A549 (cell line): ENCODE measurements at regions not wholly inside any gene's neighbourhood (a gene's known extent, or its start where the extent isn't known, plus 50 kb on each side); places are given as distances from the start of the nearest gene placed in this dataset.

Experiments
- ATAC-seq, 2 experiments: fragments of 200-7000 bp in 1 of 2; fragments of >200 bp in 1 of 2; cut with Nextera tagmentation in 1 of 2; cut with Tn5 transposase in 1 of 2; 3 replicates each; pipeline versions ENCODE4 v1.8.0 to v1.9.1; 2018 to 2020; ENCODE audit warnings: mild to moderate bottlenecking in 1 of 2, moderate library complexity in 1 of 2
- CTCF ChIA-PET: fragments of 300-600 bp; sonication (Branson Sonifier 250); formaldehyde crosslinking; extraction: SDS; loops from one replicate; lab custom pipeline; 2021; ENCODE audit warnings: antibody characterized with exemption, inconsistent platforms; lab: Yijun Ruan, JAX
- POLR2A ChIA-PET: fragments of 350-600 bp; formaldehyde crosslinking; extraction: SDS; loops from one replicate; lab custom pipeline; 2021; ENCODE audit warnings: antibody characterized with exemption, inconsistent platforms; lab: Yijun Ruan, JAX
- DNase-seq, 2 experiments: peaks; one replicate each; pipeline versions ENCODE4 v3.0.0 to v3.0.0-alpha.2; 2011 to 2016; ENCODE audit warnings: low read depth in 1 of 2, low spot score in 1 of 2
- FAIRE-seq: peaks from 2 replicates; lab custom pipeline; 2011; peaks lifted over from hg19 to GRCh38; lab: Jason Lieb, UNC
- H3K27ac ChIP-seq, 2 experiments: fragments of >200 bp; sonication (Bioruptor Twin); formaldehyde crosslinking; 3 replicates each; pipeline ENCODE4 v1.5.1; 2016 to 2017
- H3K4me1 ChIP-seq: fragments of >200 bp; sonication (Bioruptor Twin); formaldehyde crosslinking; 3 replicates; pipeline ENCODE4 v1.6.1; 2016
- H3K4me2 ChIP-seq: fragments of >200 bp; sonication (Bioruptor Twin); formaldehyde crosslinking; 3 replicates; pipeline ENCODE4 v1.6.1; 2016
- H3K4me3 ChIP-seq: fragments of >200 bp; sonication (Bioruptor Twin); formaldehyde crosslinking; 3 replicates; pipeline ENCODE4 v1.5.1; 2016
- H3K9me3 ChIP-seq: fragments of >200 bp; sonication (Bioruptor Twin); formaldehyde crosslinking; 3 replicates; pipeline ENCODE4 v1.6.1; 2016
- BHLHE40 ChIP-seq: IDR thresholded peaks from 2 replicates; pipeline ENCODE4 v1.6.1; 2012; ENCODE audit warnings: low read depth, low read length, inconsistent platforms
- CHD4 ChIP-seq: fragments of 200-600 bp; sonication (generic); IDR thresholded peaks from 2 replicates; pipeline ENCODE4 v1.6.1; 2016; ENCODE audit warnings: antibody characterized with exemption, mild to moderate bottlenecking, borderline replicate concordance
- EHF ChIP-seq: fragments of 250-450 bp; sonication (Bioruptor Pico); IDR thresholded peaks from 2 replicates; pipeline ENCODE4 v1.5.0; 2020; ENCODE audit warnings: mild to moderate bottlenecking
- EHMT2 ChIP-seq: fragments of 200-600 bp; sonication (generic); IDR thresholded peaks from 2 replicates; pipeline ENCODE4 v1.6.1; 2016; ENCODE audit warnings: antibody characterized with exemption, low read depth, mild to moderate bottlenecking, moderate library complexity
- ESRRA ChIP-seq: fragments of 150-350 bp; IDR thresholded peaks from 2 replicates; pipeline ENCODE4 v1.6.1; 2014; ENCODE audit warnings: mild to moderate bottlenecking, low read length, borderline replicate concordance
- HES2 ChIP-seq: fragments of >200 bp; sonication (Bioruptor Twin); formaldehyde crosslinking; IDR thresholded peaks from 2 replicates; pipeline ENCODE4 v1.6.1; 2016
- HEYL ChIP-seq: fragments of 250-450 bp; sonication (Bioruptor Pico); IDR thresholded peaks from 2 replicates; pipeline ENCODE4 v1.8.0; 2021; ENCODE audit warnings: mild to moderate bottlenecking, moderate library complexity
- HOXA7 ChIP-seq: fragments of 250-450 bp; sonication (Bioruptor Pico); IDR thresholded peaks from 2 replicates; pipeline ENCODE4 v1.5.0; 2020; ENCODE audit warnings: mild to moderate bottlenecking, moderate library complexity
- HOXB5 ChIP-seq: fragments of 250-450 bp; sonication (Bioruptor Pico); IDR thresholded peaks from 2 replicates; pipeline ENCODE4 v1.5.0; 2020; ENCODE audit warnings: mild to moderate bottlenecking, moderate library complexity
- KDM5A ChIP-seq: fragments of 200-600 bp; sonication (generic); IDR thresholded peaks from 2 replicates; pipeline ENCODE4 v1.6.1; 2016; ENCODE audit warnings: antibody characterized with exemption, mild to moderate bottlenecking
- MYC ChIP-seq: IDR thresholded peaks from 2 replicates; pipeline ENCODE4 v1.6.1; 2012; ENCODE audit warnings: mild to moderate bottlenecking, inconsistent platforms, low read length, improper control_type of control experiment, borderline replicate concordance
- NFE2L2 ChIP-seq: fragments of 150-350 bp; conservative IDR thresholded peaks from 2 replicates; pipeline ENCODE4 v1.6.1; 2014; ENCODE audit warnings: low read length
- NPAS2 ChIP-seq: fragments of 250-450 bp; sonication (Bioruptor Pico); IDR thresholded peaks from 2 replicates; pipeline ENCODE4 v1.8.0; 2022; ENCODE audit warnings: mild to moderate bottlenecking, moderate library complexity, borderline replicate concordance
- RARB ChIP-seq: fragments of 250-450 bp; sonication (Bioruptor Pico); IDR thresholded peaks from 2 replicates; pipeline ENCODE4 v1.8.0; 2021; ENCODE audit warnings: mild to moderate bottlenecking, moderate library complexity
- RCOR1 ChIP-seq: fragments of 150-350 bp; IDR thresholded peaks from 2 replicates; pipeline ENCODE4 v1.6.1; 2014; ENCODE audit warnings: antibody characterized with exemption, low read length, low read depth
- REST ChIP-seq: fragments of 200-600 bp; sonication (generic); IDR thresholded peaks from 2 replicates; pipeline ENCODE4 v1.6.1; 2016; ENCODE audit warnings: antibody characterized with exemption, mild to moderate bottlenecking, moderate library complexity
- SREBF2 ChIP-seq: fragments of 450-650 bp; IDR thresholded peaks from 2 replicates; pipeline ENCODE4 v1.6.1; 2014; ENCODE audit warnings: mild to moderate bottlenecking, moderate library complexity
- TFCP2L1 ChIP-seq: fragments of 250-450 bp; sonication (Bioruptor Pico); IDR thresholded peaks from 2 replicates; pipeline ENCODE4 v1.5.0; 2021; ENCODE audit warnings: mild to moderate bottlenecking
- ZC3H11A ChIP-seq: fragments of 450-650 bp; IDR thresholded peaks from 2 replicates; pipeline ENCODE4 v1.6.1; 2014; ENCODE audit warnings: antibody characterized with exemption, mild to moderate bottlenecking
- ZSCAN20 ChIP-seq: fragments of 250-450 bp; sonication (Bioruptor Pico); IDR thresholded peaks from 2 replicates; pipeline ENCODE4 v1.8.0; 2022; ENCODE audit warnings: mild to moderate bottlenecking, moderate library complexity
- WGBS: methylation state at CpG from one replicate; pipeline ENCODE4 v1.1.6; 2017; ENCODE audit errors: missing lambda C conversion rate; 5-methylcytosine and 5-hydroxymethylcytosine counted together
- TF ChIP-seq, protein P1 (sequence below): IDR thresholded peaks from 2 replicates; pipeline ENCODE4 v1.6.1; 2012; ENCODE audit warnings: low read depth, borderline replicate concordance
- TF ChIP-seq, protein P2 (sequence below): IDR thresholded peaks from 2 replicates; pipeline ENCODE4 v1.6.1; 2012

GRCh38 chr7:20959281-20959680 lies 172.6 kb upstream of the SP8 start:
- FAIRE-seq (no peak), DNase-seq (no peak), ATAC-seq (no peak)
- Histone ChIP-seq H3K4me1 (no peaks in the 10 kb centered on the region), H3K4me3 (no peak overlapping the region), H3K9me3 (no peaks in the 10 kb centered on the region), H3K27ac (no peak overlapping the region), H3K4me2 (no peak overlapping the region)
- no peak for TF ChIP-seq HOXA7 (CRISPR knock-in tag)
- TF ChIP-seq RCOR1 = no peak
- TF ChIP-seq RARB (CRISPR knock-in tag) = no peak
- TF ChIP-seq BHLHE40 = no peak
- TF ChIP-seq TFCP2L1 = no peak
- TF ChIP-seq MYC = no peak
- TF ChIP-seq, protein P1, sequence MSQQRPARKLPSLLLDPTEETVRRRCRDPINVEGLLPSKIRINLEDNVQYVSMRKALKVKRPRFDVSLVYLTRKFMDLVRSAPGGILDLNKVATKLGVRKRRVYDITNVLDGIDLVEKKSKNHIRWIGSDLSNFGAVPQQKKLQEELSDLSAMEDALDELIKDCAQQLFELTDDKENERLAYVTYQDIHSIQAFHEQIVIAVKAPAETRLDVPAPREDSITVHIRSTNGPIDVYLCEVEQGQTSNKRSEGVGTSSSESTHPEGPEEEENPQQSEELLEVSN = no peak
- no peak for TF ChIP-seq HOXB5 (CRISPR knock-in tag)
- TF ChIP-seq HES2 = no peak
- TF ChIP-seq EHF (CRISPR knock-in tag) = no peak
- no peak for TF ChIP-seq ESRRA
- no peak for TF ChIP-seq SREBF2
- TF ChIP-seq EHMT2 = no peak
- TF ChIP-seq ZSCAN20 (CRISPR knock-in tag) = no peak
- no peak for TF ChIP-seq REST
- no peak for TF ChIP-seq CHD4
- no peak for TF ChIP-seq KDM5A
- 6% methylated on average over 1 of the region's 1 CpG for WGBS
- CTCF ChIA-PET = interaction anchor here (0.9 kb wide), 1 partner anchor 27 kb away, joined by 3 read pairs; no protein-coding TSS in a partner anchor
- POLR2A ChIA-PET = no interaction called here

DNA sequence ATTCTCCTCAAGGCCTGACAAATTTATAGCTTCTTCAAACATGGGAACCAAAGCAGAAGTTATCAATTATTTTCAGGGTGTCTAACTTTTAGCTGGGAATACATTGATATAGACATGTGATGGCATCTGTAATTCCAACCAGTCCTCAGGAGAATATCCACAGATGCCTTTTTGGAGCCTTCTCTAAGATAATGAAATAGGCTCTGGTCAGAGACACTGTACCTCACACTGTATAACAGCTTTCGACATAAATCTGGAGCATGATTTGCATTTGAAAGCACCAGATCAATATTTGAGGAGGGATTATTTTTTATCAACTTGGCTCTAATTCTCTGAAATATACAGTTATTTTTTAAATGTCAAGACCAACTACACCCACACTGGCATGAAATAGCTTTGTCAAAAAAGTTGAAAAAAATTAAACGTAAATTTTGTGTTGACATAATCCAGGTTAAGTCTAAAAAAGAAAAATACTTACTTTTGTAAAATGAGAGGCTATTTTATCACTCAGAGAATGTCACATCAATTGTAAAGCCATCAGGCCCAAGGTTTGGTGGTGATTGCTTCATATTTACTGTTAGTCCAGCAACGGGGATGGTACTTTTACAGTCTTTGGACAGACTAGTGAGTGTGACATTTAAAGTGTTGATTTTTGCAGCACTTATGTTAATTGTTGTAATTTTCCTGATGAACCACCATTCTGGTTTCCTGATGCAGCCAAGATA lies 177.0 kb upstream of the SP8 start:
- no peak overlapping the region for H3K27ac ChIP-seq
- no peaks in the 10 kb centered on the region for H3K9me3 ChIP-seq
- TF ChIP-seq NPAS2 (CRISPR knock-in tag) = no peak
- no peak for TF ChIP-seq NFE2L2
- no peak for TF ChIP-seq RCOR1
- TF ChIP-seq, protein P2, sequence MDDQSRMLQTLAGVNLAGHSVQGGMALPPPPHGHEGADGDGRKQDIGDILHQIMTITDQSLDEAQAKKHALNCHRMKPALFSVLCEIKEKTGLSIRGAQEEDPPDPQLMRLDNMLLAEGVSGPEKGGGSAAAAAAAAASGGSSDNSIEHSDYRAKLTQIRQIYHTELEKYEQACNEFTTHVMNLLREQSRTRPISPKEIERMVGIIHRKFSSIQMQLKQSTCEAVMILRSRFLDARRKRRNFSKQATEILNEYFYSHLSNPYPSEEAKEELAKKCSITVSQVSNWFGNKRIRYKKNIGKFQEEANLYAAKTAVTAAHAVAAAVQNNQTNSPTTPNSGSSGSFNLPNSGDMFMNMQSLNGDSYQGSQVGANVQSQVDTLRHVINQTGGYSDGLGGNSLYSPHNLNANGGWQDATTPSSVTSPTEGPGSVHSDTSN = no peak
- TF ChIP-seq ZC3H11A = no peak
- TF ChIP-seq HOXA7 (CRISPR knock-in tag) = no peak
- TF ChIP-seq HES2 = no peak
- TF ChIP-seq EHF (CRISPR knock-in tag) = no peak
- TF ChIP-seq HEYL (CRISPR knock-in tag) = no peak
- H3K4me2 ChIP-seq = no peak overlapping the region
- no peak overlapping the region for H3K4me3 ChIP-seq
- CTCF ChIA-PET = interaction anchor here (0.6 kb wide), 1 partner anchor 265 kb away, joined by 3 read pairs; no protein-coding TSS in a partner anchor
- FAIRE-seq (no peak), DNase-seq (no peak), ATAC-seq (no peak)
- POLR2A ChIA-PET = no interaction called here
- no peaks in the 10 kb centered on the region for H3K4me1 ChIP-seq
- 9% methylated on average over 3 of the region's 3 CpGs for WGBS
